WERI-Rb-1 (cell line): ENCODE measurements at regions not wholly inside any gene's neighbourhood (a gene's known extent, or its start where the extent isn't known, plus 50 kb on each side); places are given as distances from the start of the nearest gene placed in this dataset.

Source experiments
- DNase-seq: peaks from one replicate; pipeline ENCODE4 v3.0.0-alpha.2; 2020
- H3K27ac ChIP-seq: fragments of 250-450 bp; sonication (Bioruptor Pico); 2 replicates; pipeline ENCODE4 v1.5.1; 2020; ENCODE audit warnings: mild to moderate bottlenecking, moderate library complexity
- H3K27me3 ChIP-seq: fragments of 250-450 bp; sonication (Bioruptor Pico); 2 replicates; pipeline ENCODE4 v1.5.1; 2021; ENCODE audit warnings: mild to moderate bottlenecking, low read depth, moderate library complexity; ENCODE audit not compliant: insufficient read depth, severe bottlenecking
- H3K36me3 ChIP-seq: fragments of 250-450 bp; sonication (Bioruptor Pico); 2 replicates; pipeline ENCODE4 v1.5.1; 2020; ENCODE audit warnings: mild to moderate bottlenecking, moderate library complexity
- H3K4me3 ChIP-seq: 2 replicates; pipeline ENCODE4 v1.5.1; 2011; ENCODE audit warnings: low read depth, mild to moderate bottlenecking, control low read depth, low read length
- H3K9me3 ChIP-seq: fragments of 250-450 bp; sonication (Bioruptor Pico); 2 replicates; pipeline ENCODE4 v1.5.1; 2021; ENCODE audit warnings: mild to moderate bottlenecking, moderate library complexity; ENCODE audit not compliant: severe bottlenecking
- TF ChIP-seq, protein P1 (sequence below): IDR thresholded peaks from 2 replicates; pipeline ENCODE4 v1.5.1; 2011; ENCODE audit warnings: low read depth, mild to moderate bottlenecking, control low read depth, inconsistent platforms, low read length

DNA sequence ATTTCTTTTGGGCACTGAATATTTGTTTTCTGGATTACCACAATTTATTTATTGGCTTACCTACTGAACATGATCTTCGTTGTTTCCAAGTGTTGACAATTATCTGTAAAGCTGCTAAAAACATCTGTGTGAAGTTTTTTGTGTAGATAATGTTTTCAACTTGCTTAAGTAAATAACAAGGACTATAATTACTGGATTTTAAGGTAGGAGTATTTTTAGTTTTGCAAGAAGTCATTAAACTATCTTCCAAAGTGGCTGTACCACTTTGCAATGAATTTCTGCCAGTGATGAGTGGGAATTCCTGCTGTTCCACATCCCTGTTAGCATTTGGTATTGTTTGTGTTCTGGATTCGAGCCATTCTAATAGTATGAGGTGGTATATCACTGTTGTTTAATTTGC, 702.2 kb downstream of the MECOM start:
- no peak for DNase-seq
- TF ChIP-seq, protein P1, sequence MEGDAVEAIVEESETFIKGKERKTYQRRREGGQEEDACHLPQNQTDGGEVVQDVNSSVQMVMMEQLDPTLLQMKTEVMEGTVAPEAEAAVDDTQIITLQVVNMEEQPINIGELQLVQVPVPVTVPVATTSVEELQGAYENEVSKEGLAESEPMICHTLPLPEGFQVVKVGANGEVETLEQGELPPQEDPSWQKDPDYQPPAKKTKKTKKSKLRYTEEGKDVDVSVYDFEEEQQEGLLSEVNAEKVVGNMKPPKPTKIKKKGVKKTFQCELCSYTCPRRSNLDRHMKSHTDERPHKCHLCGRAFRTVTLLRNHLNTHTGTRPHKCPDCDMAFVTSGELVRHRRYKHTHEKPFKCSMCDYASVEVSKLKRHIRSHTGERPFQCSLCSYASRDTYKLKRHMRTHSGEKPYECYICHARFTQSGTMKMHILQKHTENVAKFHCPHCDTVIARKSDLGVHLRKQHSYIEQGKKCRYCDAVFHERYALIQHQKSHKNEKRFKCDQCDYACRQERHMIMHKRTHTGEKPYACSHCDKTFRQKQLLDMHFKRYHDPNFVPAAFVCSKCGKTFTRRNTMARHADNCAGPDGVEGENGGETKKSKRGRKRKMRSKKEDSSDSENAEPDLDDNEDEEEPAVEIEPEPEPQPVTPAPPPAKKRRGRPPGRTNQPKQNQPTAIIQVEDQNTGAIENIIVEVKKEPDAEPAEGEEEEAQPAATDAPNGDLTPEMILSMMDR = no peak
- H3K9me3 ChIP-seq = no peaks in the 10 kb centered on the region
- no peaks in the 10 kb centered on the region for H3K27me3 ChIP-seq
- H3K36me3 ChIP-seq = no peaks in the 10 kb centered on the region
- H3K27ac ChIP-seq = no peak overlapping the region
- no peak overlapping the region for H3K4me3 ChIP-seq

- Histone ChIP-seq H3K27me3 (no peaks in the 10 kb centered on the region), H3K27ac (no peak overlapping the region), H3K9me3 (no peaks in the 10 kb centered on the region), H3K4me3 (no peak overlapping the region), H3K36me3 (no peaks in the 10 kb centered on the region)
- TF ChIP-seq, protein P1 = no peak
- no peak for DNase-seq
These were observed 703.8 kb downstream of the MECOM start for GRCh38 chr3:168959731-168960130.

DNA sequence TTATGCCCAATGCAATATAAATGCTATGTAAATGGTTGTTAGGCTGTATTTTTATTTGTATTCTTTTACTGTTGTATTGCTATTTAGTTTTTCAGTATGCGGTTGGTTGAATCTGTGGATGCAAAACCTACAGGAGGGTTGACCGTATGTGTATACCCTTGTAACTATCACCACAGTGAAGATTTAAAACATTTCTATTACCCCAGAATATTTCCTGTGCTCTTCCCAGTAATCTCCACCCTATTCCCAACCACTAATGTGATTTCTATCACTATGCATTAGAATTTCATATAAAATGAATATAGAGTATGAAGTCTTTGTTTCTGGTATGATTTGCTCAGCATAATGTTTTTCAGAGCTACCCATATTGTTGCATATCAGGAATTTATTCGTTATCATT, 705.0 kb downstream of the MECOM start:
- H3K27ac ChIP-seq = no peak overlapping the region
- H3K36me3 ChIP-seq = no peaks in the 10 kb centered on the region
- H3K27me3 ChIP-seq = no peaks in the 10 kb centered on the region
- no peak overlapping the region for H3K4me3 ChIP-seq
- H3K9me3 ChIP-seq = no peaks in the 10 kb centered on the region
- TF ChIP-seq, protein P1 = no peak
- no peak for DNase-seq

- H3K4me3 ChIP-seq = no peak overlapping the region
- no peak overlapping the region for H3K27ac ChIP-seq
- no peaks in the 10 kb centered on the region for H3K27me3 ChIP-seq
- no peak for DNase-seq
- H3K9me3 ChIP-seq = no peaks in the 10 kb centered on the region
- H3K36me3 ChIP-seq = no peaks in the 10 kb centered on the region
- TF ChIP-seq, protein P1 = no peak
These were observed 707.4 kb downstream of the MECOM start for GRCh38 chr3:168956076-168956475.

DNA sequence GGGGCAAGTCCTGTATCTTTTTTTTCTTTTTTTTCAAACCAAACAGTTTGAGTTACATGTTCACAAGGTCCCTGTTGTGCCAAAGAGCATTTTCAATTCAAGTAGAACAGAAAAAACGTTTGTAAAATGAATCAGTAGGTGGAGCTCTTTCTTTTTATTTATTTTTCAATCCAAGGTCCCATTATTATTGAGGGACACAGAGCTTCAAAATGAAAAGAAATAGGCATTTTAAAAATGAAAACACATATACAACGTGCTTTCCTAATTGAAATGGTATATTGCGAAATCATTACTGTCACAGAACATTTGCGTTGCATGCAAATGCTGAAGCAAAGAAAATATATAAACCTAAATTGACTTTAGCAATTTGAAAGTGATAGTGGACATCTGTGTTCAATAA, 711.0 kb downstream of the MECOM start:
- Histone ChIP-seq H3K36me3 (no peaks in the 10 kb centered on the region), H3K27ac (no peak overlapping the region), H3K27me3 (no peaks in the 10 kb centered on the region), H3K4me3 (no peak overlapping the region), H3K9me3 (no peaks in the 10 kb centered on the region)
- DNase-seq = no peak
- TF ChIP-seq, protein P1 = no peak

GRCh38 chr3:168951884-168952283, 711.6 kb downstream of the MECOM start:
- no peaks in the 10 kb centered on the region for H3K27me3 ChIP-seq
- no peak for DNase-seq
- no peaks in the 10 kb centered on the region for H3K36me3 ChIP-seq
- TF ChIP-seq, protein P1 = no peak
- H3K4me3 ChIP-seq = no peak overlapping the region
- H3K27ac ChIP-seq = no peak overlapping the region
- H3K9me3 ChIP-seq = no peaks in the 10 kb centered on the region
